H1 (cell line): ENCODE measurements at regions not wholly inside any gene's neighbourhood (a gene's known extent, or its start where the extent isn't known, plus 50 kb on each side); places are given as distances from the start of the nearest gene placed in this dataset.

Experiments
- CREB1 ChIP-seq: IDR thresholded peaks from 2 replicates; pipeline ENCODE4 v1.6.1; 2012; ENCODE audit warnings: inconsistent platforms
- HDAC2 ChIP-seq, 2 experiments: fragments of 300-600 bp in 1 of 2; sonication (generic) in 1 of 2; IDR thresholded peaks; 2 replicates each; pipeline ENCODE4 v1.6.1; 2011 to 2012; ENCODE audit warnings: low read depth in 2 of 2, low read length in 2 of 2, mild to moderate bottlenecking in 2 of 2, moderate library complexity in 2 of 2, borderline replicate concordance in 1 of 2, inconsistent platforms in 1 of 2
- NANOG ChIP-seq: IDR thresholded peaks from 2 replicates; pipeline ENCODE4 v1.6.1; 2011; ENCODE audit warnings: low read length, low read depth, mild to moderate bottlenecking, inconsistent platforms; ENCODE audit not compliant: insufficient read depth, poor library complexity, severe bottlenecking
- TF ChIP-seq, protein P1 (sequence below), 3 experiments: IDR thresholded peaks; 1 replicate in 2 of 3; 2 replicates in 1 of 3; pipeline versions ENCODE4 v1.5.1 to v1.6.1; 2011; ENCODE audit warnings: low read length in 3 of 3, mild to moderate bottlenecking in 3 of 3, inconsistent platforms in 2 of 3, low read depth in 1 of 3, moderate library complexity in 1 of 3; ENCODE audit not compliant: insufficient read depth in 1 of 3; ENCODE audit errors: control extremely low read depth in 1 of 3

DNA sequence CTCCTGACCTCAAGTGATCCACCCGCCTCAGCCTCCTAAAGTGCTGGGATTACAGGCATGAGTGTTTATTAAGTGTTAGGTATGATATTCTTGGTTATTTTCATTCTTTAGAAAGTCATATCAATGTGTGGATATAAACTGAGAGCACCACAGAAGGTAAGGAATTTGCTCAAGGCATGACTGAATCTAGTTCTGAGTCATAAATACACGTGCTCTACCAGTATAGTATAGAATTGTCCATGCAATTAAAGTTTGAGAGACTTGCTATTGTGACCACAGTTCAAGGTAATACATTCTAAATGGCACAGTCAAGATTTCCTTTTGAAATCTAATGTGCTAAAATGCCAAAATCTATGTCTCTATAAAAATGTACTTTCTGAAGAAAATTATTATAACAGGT is 401.1 kb upstream of the CHRM3 start:
- TF ChIP-seq HDAC2 (IDR thresholded peaks at IDR 0.05; ENCODE audit: borderline replicate concordance in 1 of 2, low read depth in 2 of 2, low read length in 2 of 2) (no peak), CREB1 (no peak), NANOG (no peak)
- TF ChIP-seq, protein P1, sequence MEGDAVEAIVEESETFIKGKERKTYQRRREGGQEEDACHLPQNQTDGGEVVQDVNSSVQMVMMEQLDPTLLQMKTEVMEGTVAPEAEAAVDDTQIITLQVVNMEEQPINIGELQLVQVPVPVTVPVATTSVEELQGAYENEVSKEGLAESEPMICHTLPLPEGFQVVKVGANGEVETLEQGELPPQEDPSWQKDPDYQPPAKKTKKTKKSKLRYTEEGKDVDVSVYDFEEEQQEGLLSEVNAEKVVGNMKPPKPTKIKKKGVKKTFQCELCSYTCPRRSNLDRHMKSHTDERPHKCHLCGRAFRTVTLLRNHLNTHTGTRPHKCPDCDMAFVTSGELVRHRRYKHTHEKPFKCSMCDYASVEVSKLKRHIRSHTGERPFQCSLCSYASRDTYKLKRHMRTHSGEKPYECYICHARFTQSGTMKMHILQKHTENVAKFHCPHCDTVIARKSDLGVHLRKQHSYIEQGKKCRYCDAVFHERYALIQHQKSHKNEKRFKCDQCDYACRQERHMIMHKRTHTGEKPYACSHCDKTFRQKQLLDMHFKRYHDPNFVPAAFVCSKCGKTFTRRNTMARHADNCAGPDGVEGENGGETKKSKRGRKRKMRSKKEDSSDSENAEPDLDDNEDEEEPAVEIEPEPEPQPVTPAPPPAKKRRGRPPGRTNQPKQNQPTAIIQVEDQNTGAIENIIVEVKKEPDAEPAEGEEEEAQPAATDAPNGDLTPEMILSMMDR (IDR thresholded peaks at IDR 0.05; ENCODE audit: control extremely low read depth in 1 of 3, insufficient read depth in 1 of 3, low read depth in 1 of 3, low read length in 3 of 3): no peak
